Activated T-cell treated with anti-CD3 and anti-CD28 coated beads for 4 hours (primary cell): ENCODE measurements at regions not wholly inside any gene's neighbourhood (a gene's known extent, or its start where the extent isn't known, plus 50 kb on each side); places are given as distances from the start of the nearest gene placed in this dataset.

Source experiments
- DNase-seq: peaks from one replicate; pipeline ENCODE4 v3.0.0-alpha.2; 2020

- DNase-seq: no peak
Measured at GRCh38 chr18:72342933-72343332, 201.2 kb downstream of the CBLN2 start.

GRCh38 chr18:72339976-72340375 lies 204.2 kb downstream of the CBLN2 start:
- no peak for DNase-seq

GRCh38 chr18:72336786-72337185 lies 207.4 kb downstream of the CBLN2 start:
- no peak for DNase-seq

GRCh38 chr18:72329533-72329932 lies 214.6 kb downstream of the CBLN2 start:
- no peak for DNase-seq

GRCh38 chr18:72325307-72325706 lies 218.8 kb downstream of the CBLN2 start:
- no peak for DNase-seq

GRCh38 chr18:72324677-72325076 lies 219.5 kb downstream of the CBLN2 start:
- no peak for DNase-seq

- no peak for DNase-seq
Measured at GRCh38 chr18:72316497-72316896, 227.6 kb downstream of the CBLN2 start.

GRCh38 chr18:72283148-72283925 lies 260.8 kb downstream of the CBLN2 start:
- DNase-seq: no peak

- no peak for DNase-seq
Measured at GRCh38 chr18:72273025-72273424, 271.1 kb downstream of the CBLN2 start.

GRCh38 chr18:72261590-72261989 lies 282.6 kb downstream of the CBLN2 start:
- DNase-seq: no peak

GRCh38 chr18:72246076-72246475 lies 298.1 kb downstream of the CBLN2 start:
- no peak for DNase-seq

GRCh38 chr18:72235422-72235821 lies 308.7 kb downstream of the CBLN2 start:
- no peak for DNase-seq

- DNase-seq: no peak
Measured at GRCh38 chr18:72233106-72233505, 311.0 kb downstream of the CBLN2 start.

GRCh38 chr18:72232644-72233043 lies 311.5 kb downstream of the CBLN2 start:
- no peak for DNase-seq

GRCh38 chr18:72225958-72226357 lies 318.2 kb downstream of the CBLN2 start:
- no peak for DNase-seq

- DNase-seq: no peak
Measured at GRCh38 chr18:72223733-72224132, 320.4 kb downstream of the CBLN2 start.

- no peak for DNase-seq
Measured at GRCh38 chr18:72208920-72209676, 335.0 kb downstream of the CBLN2 start.

- DNase-seq: no peak
Measured at GRCh38 chr18:72207280-72207679, 336.9 kb downstream of the CBLN2 start.

GRCh38 chr18:72206814-72207213 lies 337.3 kb downstream of the CBLN2 start:
- no peak for DNase-seq

- DNase-seq: no peak
Measured at GRCh38 chr18:72201032-72201431, 343.1 kb downstream of the CBLN2 start.

- no peak for DNase-seq
Measured at GRCh38 chr18:72197591-72197990, 346.6 kb downstream of the CBLN2 start.

GRCh38 chr18:72194072-72194471 lies 350.1 kb downstream of the CBLN2 start:
- DNase-seq: no peak

GRCh38 chr18:72187956-72188355 lies 356.2 kb downstream of the CBLN2 start:
- DNase-seq: no peak

GRCh38 chr18:72181241-72181764 lies 362.8 kb downstream of the CBLN2 start:
- DNase-seq: no peak
